HG03175 (cell line): ENCODE measurements at regions not wholly inside any gene's neighbourhood (a gene's known extent, or its start where the extent isn't known, plus 50 kb on each side); places are given as distances from the start of the nearest gene placed in this dataset.
"Not testable (repeated sequence)": the region's sequence is repeated elsewhere in the genome, so short reads cannot be mapped to it uniquely, and the experiment has no call there.

Experiments used
- ATAC-seq: cut with Tn5 transposase; IDR thresholded peaks from one replicate; pipeline ENCODE4 v1.9.1; 2021; ENCODE audit warnings: mild to moderate bottlenecking, moderate library complexity; ENCODE audit not compliant: unreplicated experiment

GRCh38 chrX:15127010-15127409, 142.9 kb downstream of the ASB9 start:
- ATAC-seq: no peak

GRCh38 chrX:15116900-15117299, 153.0 kb downstream of the ASB9 start:
- no peak for ATAC-seq

- no peak for ATAC-seq
Measured at GRCh38 chrX:15114743-15115566, 154.9 kb downstream of the ASB9 start.

GRCh38 chrX:15107367-15107988, 162.4 kb downstream of the ASB9 start:
- no peak for ATAC-seq

GRCh38 chrX:15098505-15098904, 171.4 kb downstream of the ASB9 start:
- no peak for ATAC-seq

- no peak for ATAC-seq
Measured at GRCh38 chrX:15087747-15088146, 182.1 kb downstream of the ASB9 start.

- ATAC-seq: no peak
Measured at GRCh38 chrX:15073313-15073712, 196.6 kb downstream of the ASB9 start.

- ATAC-seq: no peak
Measured at GRCh38 chrX:15072880-15073279, 197.0 kb downstream of the ASB9 start.

- ATAC-seq: no peak
Measured at GRCh38 chrX:15072259-15072658, 197.6 kb downstream of the ASB9 start.

- ATAC-seq: no peak
Measured at GRCh38 chrX:15059474-15059873, 186.3 kb downstream of the MOSPD2 start.

GRCh38 chrX:15056044-15056443, 182.8 kb downstream of the MOSPD2 start:
- ATAC-seq: no peak

- ATAC-seq: no peak
Measured at GRCh38 chrX:15055146-15055930, 182.1 kb downstream of the MOSPD2 start.

- no peak for ATAC-seq
Measured at GRCh38 chrX:15050395-15050794, 177.2 kb downstream of the MOSPD2 start.

- ATAC-seq: peak; percentile 89
Measured at GRCh38 chrX:15043538-15043937, 170.3 kb downstream of the MOSPD2 start.

- no peak for ATAC-seq
Measured at GRCh38 chrX:15033917-15034316, 160.7 kb downstream of the MOSPD2 start.

- ATAC-seq: no peak
Measured at GRCh38 chrX:15017491-15017890, 144.3 kb downstream of the MOSPD2 start.

GRCh38 chrX:15016051-15016450, 142.8 kb downstream of the MOSPD2 start:
- ATAC-seq: no peak

- no peak for ATAC-seq
Measured at GRCh38 chrX:15014281-15014680, 141.1 kb downstream of the MOSPD2 start.

GRCh38 chrX:15013461-15013860, 140.2 kb downstream of the MOSPD2 start:
- ATAC-seq: no peak

- no peak for ATAC-seq
Measured at GRCh38 chrX:14997271-14997670, 124.0 kb downstream of the MOSPD2 start.

GRCh38 chrX:14984425-14984824, 111.2 kb downstream of the MOSPD2 start:
- not testable (repeated sequence) for ATAC-seq
